ENCODE measurements at regions not wholly inside any gene's neighbourhood (a gene's known extent, or its start where the extent isn't known, plus 50 kb on each side); places are given as distances from the start of the nearest gene placed in this dataset.

- TF ChIP-seq, protein P1, sequence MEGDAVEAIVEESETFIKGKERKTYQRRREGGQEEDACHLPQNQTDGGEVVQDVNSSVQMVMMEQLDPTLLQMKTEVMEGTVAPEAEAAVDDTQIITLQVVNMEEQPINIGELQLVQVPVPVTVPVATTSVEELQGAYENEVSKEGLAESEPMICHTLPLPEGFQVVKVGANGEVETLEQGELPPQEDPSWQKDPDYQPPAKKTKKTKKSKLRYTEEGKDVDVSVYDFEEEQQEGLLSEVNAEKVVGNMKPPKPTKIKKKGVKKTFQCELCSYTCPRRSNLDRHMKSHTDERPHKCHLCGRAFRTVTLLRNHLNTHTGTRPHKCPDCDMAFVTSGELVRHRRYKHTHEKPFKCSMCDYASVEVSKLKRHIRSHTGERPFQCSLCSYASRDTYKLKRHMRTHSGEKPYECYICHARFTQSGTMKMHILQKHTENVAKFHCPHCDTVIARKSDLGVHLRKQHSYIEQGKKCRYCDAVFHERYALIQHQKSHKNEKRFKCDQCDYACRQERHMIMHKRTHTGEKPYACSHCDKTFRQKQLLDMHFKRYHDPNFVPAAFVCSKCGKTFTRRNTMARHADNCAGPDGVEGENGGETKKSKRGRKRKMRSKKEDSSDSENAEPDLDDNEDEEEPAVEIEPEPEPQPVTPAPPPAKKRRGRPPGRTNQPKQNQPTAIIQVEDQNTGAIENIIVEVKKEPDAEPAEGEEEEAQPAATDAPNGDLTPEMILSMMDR (IDR thresholded peaks at IDR 0.05): no peak
- TF ChIP-seq POLR2AphosphoS5 (IDR thresholded peaks at IDR 0.05): no peak
Measured at GRCh38 chr2:57941816-57942215, 104.8 kb upstream of the VRK2 start.
